Smooth muscle cell (in vitro differentiated cells): ENCODE measurements at regions not wholly inside any gene's neighbourhood (a gene's known extent, or its start where the extent isn't known, plus 50 kb on each side); places are given as distances from the start of the nearest gene placed in this dataset.

ENCODE experiments used
- DNase-seq: peaks from one replicate; lab custom pipeline; 2025; ENCODE audit not compliant: unreplicated experiment; lab: John Stamatoyannopoulos, UW
- H2AFZ ChIP-seq: fragments of 200-600 bp; sonication (generic); 2 replicates; pipeline ENCODE4 v1.6.0; 2016; ENCODE audit warnings: antibody characterized with exemption, low read depth, mild to moderate bottlenecking
- H3F3A ChIP-seq: fragments of 200-600 bp; sonication (generic); 2 replicates; pipeline ENCODE4 v1.6.0; 2017; ENCODE audit warnings: antibody characterized with exemption, low read depth
- H3K27ac ChIP-seq: fragments of 200-600 bp; sonication (generic); 2 replicates; pipeline ENCODE4 v1.5.1; 2016; ENCODE audit warnings: low read depth, mild to moderate bottlenecking
- H3K27me3 ChIP-seq: fragments of 200-600 bp; sonication (generic); 2 replicates; pipeline ENCODE4 v1.6.1; 2016; ENCODE audit warnings: low read depth, mild to moderate bottlenecking
- H3K36me3 ChIP-seq: fragments of 200-600 bp; sonication (generic); 2 replicates; pipeline ENCODE4 v1.5.1; 2016; ENCODE audit warnings: low read depth
- H3K4me1 ChIP-seq: fragments of 200-600 bp; sonication (generic); 2 replicates; pipeline ENCODE4 v1.5.1; 2016; ENCODE audit warnings: low read depth
- H3K4me2 ChIP-seq: fragments of 200-600 bp; sonication (generic); 2 replicates; pipeline ENCODE4 v1.6.0; 2016; ENCODE audit warnings: mild to moderate bottlenecking
- H3K4me3 ChIP-seq: fragments of 200-600 bp; sonication (generic); 2 replicates; pipeline ENCODE4 v1.5.1; 2016; ENCODE audit warnings: mild to moderate bottlenecking
- H3K79me2 ChIP-seq: fragments of 200-600 bp; sonication (generic); 2 replicates; pipeline ENCODE4 v1.6.0; 2016; ENCODE audit warnings: low read depth, mild to moderate bottlenecking
- H3K9ac ChIP-seq: fragments of 200-600 bp; sonication (generic); 2 replicates; pipeline ENCODE4 v1.6.0; 2016; ENCODE audit warnings: low read depth
- H3K9me3 ChIP-seq: fragments of 200-600 bp; sonication (generic); replicated peaks from 2 replicates; pipeline ENCODE4 v1.5.1; 2016; ENCODE audit warnings: low read depth
- H4K20me1 ChIP-seq: fragments of 200-600 bp; sonication (generic); 2 replicates; pipeline ENCODE4 v1.6.0; 2016; ENCODE audit warnings: low read depth
- CTCF ChIP-seq: fragments of 200-600 bp; sonication (generic); IDR thresholded peaks from 2 replicates; pipeline ENCODE4 v1.5.1; 2017; ENCODE audit warnings: borderline replicate concordance, mild to moderate bottlenecking, antibody characterized with exemption; ENCODE audit not compliant: insufficient read depth, poor library complexity, severe bottlenecking
- WGBS: methylation state at CpG from one replicate; pipeline ENCODE4 v1.1.7; 2016; ENCODE audit warnings: low lambda C conversion rate; 5-methylcytosine and 5-hydroxymethylcytosine counted together

- 94% methylated on average over 1 of the region's 1 CpG for WGBS
These were observed 135.4 kb upstream of the SLC30A5 start for GRCh38 chr5:68958428-68958827.

GRCh38 chr5:68960456-68960855 lies 133.4 kb upstream of the SLC30A5 start:
- Histone ChIP-seq H2AFZ (no peak overlapping the region), H3K9me3 (no peaks in the 10 kb centered on the region), H3K27me3 (no peaks in the 10 kb centered on the region), H3K4me2 (no peak overlapping the region), H3K27ac (no peak overlapping the region), H3K4me1 (no peaks in the 10 kb centered on the region), H3K9ac (no peak overlapping the region), H3F3A (no peaks in the 10 kb centered on the region), H4K20me1 (no peaks in the 10 kb centered on the region), H3K36me3 (no peaks in the 10 kb centered on the region), H3K79me2 (no peaks in the 10 kb centered on the region), H3K4me3 (no peak overlapping the region)
- no peak for DNase-seq
- TF ChIP-seq CTCF, result no peak
- WGBS, result 91% methylated on average over 4 of the region's 4 CpGs

More at GRCh38 chr5:68958428-68958827, 135.4 kb upstream of the SLC30A5 start:
- no peak overlapping the region for H3K9ac ChIP-seq
- no peaks in the 10 kb centered on the region for H3K36me3 ChIP-seq
- no peak overlapping the region for H3K4me3 ChIP-seq
- H3F3A ChIP-seq, result no peaks in the 10 kb centered on the region
- no peaks in the 10 kb centered on the region for H3K4me1 ChIP-seq
- no peak overlapping the region for H2AFZ ChIP-seq
- H3K79me2 ChIP-seq, result no peaks in the 10 kb centered on the region
- DNase-seq, result no peak
- no peaks in the 10 kb centered on the region for H3K9me3 ChIP-seq
- no peak overlapping the region for H3K27ac ChIP-seq
- no peak for TF ChIP-seq CTCF
- H3K27me3 ChIP-seq, result no peaks in the 10 kb centered on the region
- H4K20me1 ChIP-seq, result no peaks in the 10 kb centered on the region
- no peak overlapping the region for H3K4me2 ChIP-seq

GRCh38 chr5:68960961-68961360 lies 132.9 kb upstream of the SLC30A5 start:
- Histone ChIP-seq H3K9me3 (no peaks in the 10 kb centered on the region), H3K4me1 (no peaks in the 10 kb centered on the region), H3K4me3 (no peak overlapping the region), H2AFZ (no peak overlapping the region), H3K4me2 (no peak overlapping the region), H3K9ac (no peak overlapping the region), H4K20me1 (no peaks in the 10 kb centered on the region), H3K27ac (no peak overlapping the region), H3K79me2 (no peaks in the 10 kb centered on the region), H3K27me3 (no peaks in the 10 kb centered on the region), H3F3A (no peaks in the 10 kb centered on the region), H3K36me3 (no peaks in the 10 kb centered on the region)
- 82% methylated on average over 6 of the region's 6 CpGs for WGBS
- DNase-seq, result no peak
- no peak for TF ChIP-seq CTCF

- Histone ChIP-seq H3K27ac (no peak overlapping the region), H3K36me3 (no peaks in the 10 kb centered on the region), H2AFZ (no peak overlapping the region), H3K4me2 (no peak overlapping the region), H3F3A (no peaks in the 10 kb centered on the region), H3K79me2 (no peaks in the 10 kb centered on the region), H3K4me1 (no peaks in the 10 kb centered on the region), H3K27me3 (no peaks in the 10 kb centered on the region), H3K9ac (no peak overlapping the region), H3K9me3 (no peaks in the 10 kb centered on the region), H4K20me1 (no peaks in the 10 kb centered on the region), H3K4me3 (no peak overlapping the region)
- 92% methylated on average over 5 of the region's 5 CpGs for WGBS
- no peak for TF ChIP-seq CTCF
- no peak for DNase-seq
These were observed 132.1 kb upstream of the SLC30A5 start for GRCh38 chr5:68961762-68962161.
